Neuronal stem cell (in vitro differentiated cells): ENCODE measurements at regions not wholly inside any gene's neighbourhood (a gene's known extent, or its start where the extent isn't known, plus 50 kb on each side); places are given as distances from the start of the nearest gene placed in this dataset.

Source experiments
- DNase-seq: peaks from one replicate; pipeline ENCODE4 v3.0.0-alpha.2; 2013; ENCODE audit warnings: low spot score
- H2AFZ ChIP-seq: one replicate; pipeline ENCODE4 v1.6.1; 2013; ENCODE audit warnings: mild to moderate bottlenecking, low read length, inconsistent platforms
- H2AK5ac ChIP-seq: 2 replicates; pipeline ENCODE4 v1.6.1; 2013; ENCODE audit warnings: low read depth, mild to moderate bottlenecking, inconsistent platforms, low read length, moderate library complexity, mixed read lengths
- H2BK120ac ChIP-seq: 2 replicates; pipeline ENCODE4 v1.6.1; 2013; ENCODE audit warnings: low read depth, mild to moderate bottlenecking, inconsistent platforms, low read length, moderate library complexity, mixed read lengths
- H2BK12ac ChIP-seq: one replicate; pipeline ENCODE4 v1.6.1; 2013; ENCODE audit warnings: low read length, inconsistent platforms
- H2BK15ac ChIP-seq: 2 replicates; pipeline ENCODE4 v1.6.1; 2013; ENCODE audit warnings: mild to moderate bottlenecking, low read length, inconsistent platforms, mixed read lengths
- H2BK5ac ChIP-seq: one replicate; pipeline ENCODE4 v1.6.1; 2013; ENCODE audit warnings: inconsistent platforms, mild to moderate bottlenecking, low read length, moderate library complexity
- H3K14ac ChIP-seq: one replicate; pipeline ENCODE4 v1.6.1; 2013; ENCODE audit warnings: low read length, inconsistent platforms
- H3K18ac ChIP-seq: 2 replicates; pipeline ENCODE4 v1.6.1; 2013; ENCODE audit warnings: low read length, inconsistent platforms
- H3K23ac ChIP-seq: 2 replicates; pipeline ENCODE4 v1.6.1; 2013; ENCODE audit warnings: low read depth, mild to moderate bottlenecking, mixed read lengths, low read length, inconsistent platforms; ENCODE audit not compliant: poor library complexity
- H3K27ac ChIP-seq: replicated peaks from 3 replicates; pipeline ENCODE4 v1.5.1; 2013; ENCODE audit warnings: low read length, inconsistent platforms
- H3K27me3 ChIP-seq, 3 experiments: 2 replicates each; pipeline ENCODE4 v1.6.1; 2013; ENCODE audit warnings: low read length in 3 of 3, mild to moderate bottlenecking in 2 of 3, inconsistent platforms in 1 of 3, low read depth in 1 of 3, mixed read lengths in 1 of 3, moderate library complexity in 1 of 3; ENCODE audit not compliant: control insufficient read depth in 3 of 3, insufficient read depth in 3 of 3
- H3K36me3 ChIP-seq, 2 donors: replicated peaks in 1 of 2; 2 replicates each; pipeline ENCODE4 v1.6.1; 2013; ENCODE audit warnings: low read length in 2 of 2; ENCODE audit not compliant: control insufficient read depth in 2 of 2, insufficient read depth in 2 of 2
- H3K4ac ChIP-seq: 2 replicates; pipeline ENCODE4 v1.6.1; 2013; ENCODE audit warnings: inconsistent platforms, mild to moderate bottlenecking, low read length, moderate library complexity
- H3K4me1 ChIP-seq, 2 donors: 1 replicate in 1 of 2; 2 replicates in 1 of 2; pipeline ENCODE4 v1.6.1; 2013; ENCODE audit warnings: low read length in 2 of 2, low read depth in 1 of 2; ENCODE audit not compliant: control insufficient read depth in 2 of 2, insufficient read depth in 1 of 2
- H3K4me2 ChIP-seq: one replicate; pipeline ENCODE4 v1.6.1; 2013; ENCODE audit warnings: mild to moderate bottlenecking, low read length, inconsistent platforms; ENCODE audit not compliant: insufficient read depth, poor library complexity, severe bottlenecking
- H3K4me3 ChIP-seq, 2 donors: 2 replicates each; pipeline ENCODE4 v1.5.1; 2013; ENCODE audit warnings: low read length in 2 of 2, mild to moderate bottlenecking in 2 of 2, inconsistent platforms in 1 of 2, moderate library complexity in 1 of 2
- H3K79me1 ChIP-seq: one replicate; pipeline ENCODE4 v1.6.1; 2013; ENCODE audit warnings: low read depth, mild to moderate bottlenecking, inconsistent platforms, low read length, moderate library complexity
- H3K9ac ChIP-seq: one replicate; pipeline ENCODE4 v1.6.1; 2013; ENCODE audit warnings: mild to moderate bottlenecking, low read depth, low read length, inconsistent platforms; ENCODE audit not compliant: poor library complexity
- H3K9me3 ChIP-seq, 2 donors: replicated peaks in 1 of 2; 2 replicates each; pipeline versions ENCODE3 to v1.6.1; 2013; ENCODE audit warnings: low read length in 2 of 2, mild to moderate bottlenecking in 2 of 2, inconsistent platforms in 1 of 2, low read depth in 1 of 2, mixed read lengths in 1 of 2, moderate library complexity in 1 of 2; ENCODE audit not compliant: control insufficient read depth in 2 of 2, insufficient read depth in 1 of 2
- H4K8ac ChIP-seq: one replicate; pipeline ENCODE4 v1.6.1; 2013; ENCODE audit warnings: low read depth, mild to moderate bottlenecking, inconsistent platforms, low read length, moderate library complexity
- H4K91ac ChIP-seq: one replicate; pipeline ENCODE4 v1.6.1; 2013; ENCODE audit warnings: low read length, low read depth, mild to moderate bottlenecking, inconsistent platforms; ENCODE audit not compliant: poor library complexity
- WGBS, 2 donors: extraction: QIAGEN DNeasy Blood & Tissue Kit; methylation state at CpG; one replicate each; pipeline ENCODE4 v1.1.7; 2013; ENCODE audit warnings: missing lambda C conversion rate in 2 of 2, mixed read lengths in 1 of 2; ENCODE audit not compliant: insufficient read length in 2 of 2, insufficient replicate concordance in 1 of 2; ENCODE audit errors: extremely low coverage in 2 of 2; 5-methylcytosine and 5-hydroxymethylcytosine counted together

DNA sequence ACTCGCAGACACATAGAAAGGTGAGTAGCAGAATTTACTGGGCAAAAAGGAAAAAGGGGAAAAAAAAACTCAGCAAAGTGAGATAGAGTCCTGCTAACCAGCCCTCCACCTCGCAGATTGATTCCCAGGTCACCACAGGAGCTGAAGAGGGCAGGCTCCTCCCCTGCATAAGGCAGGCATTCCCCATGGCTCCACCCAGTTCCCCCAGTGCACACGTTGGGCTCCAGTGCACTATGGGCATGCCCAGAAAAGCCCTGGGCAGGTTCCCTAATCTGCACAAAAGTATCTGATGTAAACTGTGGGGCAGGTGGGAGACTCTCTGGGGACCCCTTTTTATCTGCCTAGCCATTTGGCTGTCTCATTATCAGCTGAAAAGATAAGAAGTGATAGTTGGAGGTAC, 461.2 kb upstream of the TMEFF2 start:
- H2BK15ac ChIP-seq = no peak overlapping the region
- no peak overlapping the region for H3K18ac ChIP-seq
- no peak overlapping the region for H2AK5ac ChIP-seq
- no peak for DNase-seq
- WGBS, 2 donors = no CpG with 5 or more reads among the region's 3 CpGs
- H2BK12ac ChIP-seq = no peak overlapping the region
- no peaks in the 10 kb centered on the region for H3K79me1 ChIP-seq
- no peaks in the 10 kb centered on the region for H3K27me3 ChIP-seq
- H3K36me3 ChIP-seq = no peaks in the 10 kb centered on the region
- no peak overlapping the region for H4K91ac ChIP-seq
- H2BK120ac ChIP-seq = no peak overlapping the region
- no peak overlapping the region for H3K14ac ChIP-seq
- H3K9me3 ChIP-seq = peaks cover 0 to 3% of the 10 kb centered on the region in 2 donors
- H4K8ac ChIP-seq = no peak overlapping the region
- H2BK5ac ChIP-seq = no peak overlapping the region
- no peak overlapping the region for H3K4ac ChIP-seq
- no peak overlapping the region for H3K23ac ChIP-seq
- no peaks in the 10 kb centered on the region for H3K4me1 ChIP-seq
- no peak overlapping the region for H3K27ac ChIP-seq
- peak overlapping the region; percentile 42 for H2AFZ ChIP-seq
- no peak overlapping the region for H3K9ac ChIP-seq
- H3K4me2 ChIP-seq = no peak overlapping the region
- no peak overlapping the region for H3K4me3 ChIP-seq

DNA sequence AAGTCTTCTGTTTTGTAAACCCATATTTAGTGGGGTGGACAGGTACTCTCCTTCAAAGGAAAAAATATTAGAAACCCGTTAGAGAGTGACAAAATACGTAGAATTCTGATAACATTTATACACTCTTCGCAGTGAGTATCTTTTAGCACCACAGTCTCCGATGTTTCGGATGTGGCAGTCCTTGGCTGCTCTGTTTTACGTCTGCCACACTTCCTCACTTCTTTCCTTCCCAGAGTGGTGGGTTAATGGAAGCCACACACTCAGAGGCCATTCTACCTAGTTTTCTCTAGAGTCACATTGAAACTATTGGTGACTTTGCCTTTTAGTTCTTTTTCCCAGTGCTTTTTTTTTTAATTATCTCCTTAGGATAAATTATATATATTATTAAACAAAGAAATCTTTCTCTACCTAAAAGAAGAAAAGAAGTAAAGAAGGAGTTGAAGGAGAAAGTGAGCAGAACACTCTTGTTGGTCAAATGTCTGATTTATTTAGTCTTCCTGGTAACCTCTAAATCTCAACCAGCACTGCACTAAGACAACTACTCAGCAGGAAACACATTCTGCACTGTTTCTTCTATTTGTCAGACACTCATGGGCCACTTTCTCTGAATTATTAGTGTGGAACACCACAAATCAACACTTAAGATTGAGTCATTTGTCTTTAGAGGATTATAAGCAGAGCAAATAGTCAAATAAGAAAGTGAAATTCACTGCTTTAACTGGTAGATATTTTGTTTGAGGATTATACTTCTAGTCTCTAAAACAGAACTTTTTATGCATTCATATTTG, 451.3 kb upstream of the TMEFF2 start:
- Histone ChIP-seq H3K9me3 (no peaks in the 10 kb centered on the region), H3K27me3 (no peaks in the 10 kb centered on the region), H4K91ac (no peak overlapping the region), H3K4ac (no peak overlapping the region), H3K18ac (no peak overlapping the region), H2BK5ac (no peak overlapping the region), H3K23ac (no peak overlapping the region), H2AK5ac (no peak overlapping the region), H3K4me3 (no peak overlapping the region), H3K9ac (no peak overlapping the region), H3K36me3 (no peaks in the 10 kb centered on the region), H2AFZ (no peak overlapping the region), H4K8ac (no peak overlapping the region), H3K14ac (no peak overlapping the region), H3K4me1 (no peaks in the 10 kb centered on the region), H3K79me1 (no peaks in the 10 kb centered on the region), H3K4me2 (no peak overlapping the region), H2BK12ac (no peak overlapping the region), H2BK120ac (no peak overlapping the region), H3K27ac (no peak overlapping the region), H2BK15ac (no peak overlapping the region)
- no CpG with 5 or more reads among the region's 6 CpGs for WGBS, 2 donors
- no peak for DNase-seq

DNA sequence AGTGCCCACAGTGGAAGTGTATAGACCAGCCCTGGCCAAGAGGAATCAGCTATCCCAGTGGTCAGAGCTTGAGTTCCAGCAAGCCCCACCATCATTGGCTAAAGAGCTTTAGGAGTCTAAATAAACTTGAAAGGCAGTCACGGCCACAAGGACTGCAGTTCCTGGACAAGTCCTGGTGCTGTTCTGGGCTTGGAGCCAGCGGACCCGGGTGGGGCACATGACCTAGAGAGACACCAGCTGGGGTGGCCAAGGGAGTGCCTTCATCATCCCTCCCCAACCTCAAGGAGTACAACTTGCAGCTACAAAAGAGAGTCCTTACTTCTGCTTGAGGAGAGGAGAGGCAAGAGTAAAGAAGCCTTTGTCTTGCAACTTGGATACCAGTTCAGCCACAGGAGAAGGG, 439.8 kb upstream of the TMEFF2 start:
- no peak overlapping the region for H2BK15ac ChIP-seq
- no peaks in the 10 kb centered on the region for H3K79me1 ChIP-seq
- no peak overlapping the region for H2BK5ac ChIP-seq
- H3K4me1 ChIP-seq = no peaks in the 10 kb centered on the region
- H3K27ac ChIP-seq = no peak overlapping the region
- H2BK12ac ChIP-seq = no peak overlapping the region
- H3K4ac ChIP-seq = no peak overlapping the region
- no peak overlapping the region for H3K9ac ChIP-seq
- H4K8ac ChIP-seq = no peak overlapping the region
- no peaks in the 10 kb centered on the region for H3K27me3 ChIP-seq
- no CpG with 5 or more reads among the region's 3 CpGs for WGBS, 2 donors
- H3K9me3 ChIP-seq = no peaks in the 10 kb centered on the region
- no peak overlapping the region for H3K14ac ChIP-seq
- no peak overlapping the region for H2AFZ ChIP-seq
- H4K91ac ChIP-seq = no peak overlapping the region
- H3K18ac ChIP-seq = no peak overlapping the region
- no peak for DNase-seq
- no peaks in the 10 kb centered on the region for H3K36me3 ChIP-seq
- H3K4me3 ChIP-seq = no peak overlapping the region
- H3K4me2 ChIP-seq = no peak overlapping the region
- no peak overlapping the region for H2AK5ac ChIP-seq
- no peak overlapping the region for H3K23ac ChIP-seq
- H2BK120ac ChIP-seq = no peak overlapping the region

DNA sequence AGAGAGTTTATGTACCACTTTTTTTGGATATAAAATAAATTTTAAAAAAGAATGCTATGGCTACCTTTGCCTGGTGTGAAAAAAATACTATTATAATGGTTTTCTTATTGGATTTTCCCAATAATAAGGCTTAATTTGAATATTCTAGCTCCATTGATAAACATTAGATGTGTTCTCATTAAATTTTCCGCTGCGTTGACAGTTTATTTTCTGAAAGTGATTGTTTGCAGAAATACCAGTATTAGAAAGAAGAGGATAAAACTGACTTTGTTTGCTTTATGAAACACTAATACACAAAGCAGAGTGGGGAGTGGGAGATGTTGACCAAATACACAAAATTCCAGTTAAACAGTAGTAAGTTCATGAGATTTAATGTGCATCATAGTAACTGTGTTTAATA, 433.3 kb upstream of the TMEFF2 start:
- no peaks in the 10 kb centered on the region for H3K36me3 ChIP-seq
- H3K23ac ChIP-seq = no peak overlapping the region
- no peak overlapping the region for H4K8ac ChIP-seq
- no peak overlapping the region for H2AK5ac ChIP-seq
- no peak overlapping the region for H3K4ac ChIP-seq
- no peak for DNase-seq
- no peak overlapping the region for H4K91ac ChIP-seq
- no peaks in the 10 kb centered on the region for H3K9me3 ChIP-seq
- H3K4me3 ChIP-seq = no peak overlapping the region
- no peak overlapping the region for H2BK12ac ChIP-seq
- H3K27ac ChIP-seq = no peak overlapping the region
- H3K18ac ChIP-seq = no peak overlapping the region
- H3K4me1 ChIP-seq = no peaks in the 10 kb centered on the region
- no peak overlapping the region for H3K14ac ChIP-seq
- no peaks in the 10 kb centered on the region for H3K27me3 ChIP-seq
- no peak overlapping the region for H3K4me2 ChIP-seq
- no CpG with 5 or more reads among the region's 2 CpGs for WGBS, 2 donors
- no peaks in the 10 kb centered on the region for H3K79me1 ChIP-seq
- H2BK5ac ChIP-seq = no peak overlapping the region
- H2BK120ac ChIP-seq = no peak overlapping the region
- no peak overlapping the region for H2BK15ac ChIP-seq
- no peak overlapping the region for H2AFZ ChIP-seq
- H3K9ac ChIP-seq = no peak overlapping the region
